ENCODE measurements at regions not wholly inside any gene's neighbourhood (a gene's known extent, or its start where the extent isn't known, plus 50 kb on each side); places are given as distances from the start of the nearest gene placed in this dataset.
A peak's percentile ranks its signal among the peaks of the same experiment; 100 is the strongest.

GRCh38 chr5:74064911-74065310 is 438.9 kb downstream of the ARHGEF28 start:
- Histone ChIP-seq H4K20me1 (ENCODE audit: insufficient read depth) (no peaks in the 10 kb centered on the region), H3K4me1 (ENCODE audit: control insufficient read depth in 1 of 2, insufficient read depth in 2 of 2, low read length in 2 of 2) (peaks cover 19 to 23% of the 10 kb centered on the region in 2 experiments), H3K27me3 (ENCODE audit: insufficient read depth, low read length) (no peaks in the 10 kb centered on the region), H3K9ac (ENCODE audit: low read length) (no peak overlapping the region), H2AFZ (ENCODE audit: low read depth, low read length, poor library complexity, severe bottlenecking) (no peak overlapping the region), H3K4me3 (replicated peaks in 1 of 2; ENCODE audit: low read depth in 1 of 2, low read length in 2 of 2) (no peak overlapping the region), H3K79me2 (ENCODE audit: insufficient read depth, low read length) (no peaks in the 10 kb centered on the region), H3K36me3 (ENCODE audit: control insufficient read depth in 1 of 2, insufficient read depth in 2 of 2, low read length in 2 of 2) (no peaks in the 10 kb centered on the region), H3K9me3 (ENCODE audit: control insufficient read depth in 1 of 2, insufficient read depth in 1 of 2, low read depth in 1 of 2, low read length in 2 of 2) (no peaks in the 10 kb centered on the region), H3K4me2 (ENCODE audit: low read length) (no peak overlapping the region), H3K9me2 (ENCODE audit: insufficient read depth) (no peaks in the 10 kb centered on the region), H3K27ac (ENCODE audit: low read depth, low read length) (no peak overlapping the region)
- CTCF ChIA-PET = no interaction called here
- TF ChIP-seq SRF (IDR thresholded peaks at IDR 0.05; ENCODE audit: low read depth) (no peak), EZH2phosphoT487 (IDR thresholded peaks at IDR 0.05; ENCODE audit: borderline replicate concordance) (no peak), YY1 (IDR thresholded peaks at IDR 0.05; ENCODE audit: extremely low read depth, insufficient replicate concordance, low read depth, low read length) (no peak), CEBPB (IDR thresholded peaks at IDR 0.05; ENCODE audit: low read depth) (no peak), CBX3 (IDR thresholded peaks at IDR 0.05; ENCODE audit: low read depth) (no peak)
- TF ChIP-seq, protein P1, sequence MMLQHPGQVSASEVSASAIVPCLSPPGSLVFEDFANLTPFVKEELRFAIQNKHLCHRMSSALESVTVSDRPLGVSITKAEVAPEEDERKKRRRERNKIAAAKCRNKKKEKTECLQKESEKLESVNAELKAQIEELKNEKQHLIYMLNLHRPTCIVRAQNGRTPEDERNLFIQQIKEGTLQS (IDR thresholded peaks at IDR 0.05) = no peak
- TF ChIP-seq, protein P2, sequence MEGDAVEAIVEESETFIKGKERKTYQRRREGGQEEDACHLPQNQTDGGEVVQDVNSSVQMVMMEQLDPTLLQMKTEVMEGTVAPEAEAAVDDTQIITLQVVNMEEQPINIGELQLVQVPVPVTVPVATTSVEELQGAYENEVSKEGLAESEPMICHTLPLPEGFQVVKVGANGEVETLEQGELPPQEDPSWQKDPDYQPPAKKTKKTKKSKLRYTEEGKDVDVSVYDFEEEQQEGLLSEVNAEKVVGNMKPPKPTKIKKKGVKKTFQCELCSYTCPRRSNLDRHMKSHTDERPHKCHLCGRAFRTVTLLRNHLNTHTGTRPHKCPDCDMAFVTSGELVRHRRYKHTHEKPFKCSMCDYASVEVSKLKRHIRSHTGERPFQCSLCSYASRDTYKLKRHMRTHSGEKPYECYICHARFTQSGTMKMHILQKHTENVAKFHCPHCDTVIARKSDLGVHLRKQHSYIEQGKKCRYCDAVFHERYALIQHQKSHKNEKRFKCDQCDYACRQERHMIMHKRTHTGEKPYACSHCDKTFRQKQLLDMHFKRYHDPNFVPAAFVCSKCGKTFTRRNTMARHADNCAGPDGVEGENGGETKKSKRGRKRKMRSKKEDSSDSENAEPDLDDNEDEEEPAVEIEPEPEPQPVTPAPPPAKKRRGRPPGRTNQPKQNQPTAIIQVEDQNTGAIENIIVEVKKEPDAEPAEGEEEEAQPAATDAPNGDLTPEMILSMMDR (IDR thresholded peaks at IDR 0.05 in 2 of 3, conservative IDR thresholded peaks at IDR 0.05 in 1 of 3; ENCODE audit: borderline replicate concordance in 1 of 3, insufficient read depth in 1 of 3, low read depth in 2 of 3, low read length in 2 of 3) = no peak
- DNase-seq (ENCODE audit: low read depth, low spot score) (no peak), ATAC-seq (no peak)
- POLR2A ChIA-PET = no interaction called here
- RAD21 ChIA-PET (ENCODE audit: low non-redundant PET in 1 of 2, low total read pairs in 2 of 2, uncharacterized antibody in 2 of 2, unreplicated experiment in 2 of 2) = no interaction called here
- intact Hi-C loops (cut with micrococcal nuclease) = no loop called here
- BruUV-seq (replicated peaks) = no TSS peak

GRCh38 chr5:74064225-74064624 is 438.2 kb downstream of the ARHGEF28 start:
- Histone ChIP-seq H3K36me3 (ENCODE audit: control insufficient read depth in 1 of 2, insufficient read depth in 2 of 2, low read length in 2 of 2) (no peaks in the 10 kb centered on the region), H3K79me2 (ENCODE audit: insufficient read depth, low read length) (no peaks in the 10 kb centered on the region), H3K27me3 (ENCODE audit: insufficient read depth, low read length) (no peaks in the 10 kb centered on the region), H3K9ac (ENCODE audit: low read length) (no peak overlapping the region), H3K4me2 (ENCODE audit: low read length) (peak overlapping the region; percentile 33; the same call in 1 of the 2 replicates), H4K20me1 (ENCODE audit: insufficient read depth) (no peaks in the 10 kb centered on the region), H3K27ac (ENCODE audit: low read depth, low read length) (no peak overlapping the region), H3K9me3 (ENCODE audit: control insufficient read depth in 1 of 2, insufficient read depth in 1 of 2, low read depth in 1 of 2, low read length in 2 of 2) (no peaks in the 10 kb centered on the region), H3K9me2 (ENCODE audit: insufficient read depth) (no peaks in the 10 kb centered on the region), H3K4me1 (ENCODE audit: control insufficient read depth in 1 of 2, insufficient read depth in 2 of 2, low read length in 2 of 2) (peaks cover 19 to 23% of the 10 kb centered on the region in 2 experiments), H2AFZ (ENCODE audit: low read depth, low read length, poor library complexity, severe bottlenecking) (no peak overlapping the region), H3K4me3 (replicated peaks in 1 of 2; ENCODE audit: low read depth in 1 of 2, low read length in 2 of 2) (no peak overlapping the region)
- RAD21 ChIA-PET (ENCODE audit: low non-redundant PET in 1 of 2, low total read pairs in 2 of 2, uncharacterized antibody in 2 of 2, unreplicated experiment in 2 of 2) = no interaction called here
- intact Hi-C loops (cut with micrococcal nuclease) = no loop called here
- CTCF ChIA-PET = no interaction called here
- POLR2A ChIA-PET = no interaction called here
- no TSS peak for BruUV-seq (replicated peaks)
- DNase-seq (ENCODE audit: low read depth, low spot score) (no peak), ATAC-seq (no peak)
- TF ChIP-seq, protein P2 (IDR thresholded peaks at IDR 0.05 in 2 of 3, conservative IDR thresholded peaks at IDR 0.05 in 1 of 3; ENCODE audit: borderline replicate concordance in 1 of 3, insufficient read depth in 1 of 3, low read depth in 2 of 3, low read length in 2 of 3) = no peak
- TF ChIP-seq, protein P1 (IDR thresholded peaks at IDR 0.05) = no peak
- TF ChIP-seq CBX3 (IDR thresholded peaks at IDR 0.05; ENCODE audit: low read depth) = no peak
- no peak for TF ChIP-seq POLR2A (IDR thresholded peaks at IDR 0.05; ENCODE audit: borderline replicate concordance, extremely low read depth, insufficient read depth, insufficient read length)
- TF ChIP-seq SRF (IDR thresholded peaks at IDR 0.05; ENCODE audit: low read depth) = no peak
- TF ChIP-seq, protein P3, sequence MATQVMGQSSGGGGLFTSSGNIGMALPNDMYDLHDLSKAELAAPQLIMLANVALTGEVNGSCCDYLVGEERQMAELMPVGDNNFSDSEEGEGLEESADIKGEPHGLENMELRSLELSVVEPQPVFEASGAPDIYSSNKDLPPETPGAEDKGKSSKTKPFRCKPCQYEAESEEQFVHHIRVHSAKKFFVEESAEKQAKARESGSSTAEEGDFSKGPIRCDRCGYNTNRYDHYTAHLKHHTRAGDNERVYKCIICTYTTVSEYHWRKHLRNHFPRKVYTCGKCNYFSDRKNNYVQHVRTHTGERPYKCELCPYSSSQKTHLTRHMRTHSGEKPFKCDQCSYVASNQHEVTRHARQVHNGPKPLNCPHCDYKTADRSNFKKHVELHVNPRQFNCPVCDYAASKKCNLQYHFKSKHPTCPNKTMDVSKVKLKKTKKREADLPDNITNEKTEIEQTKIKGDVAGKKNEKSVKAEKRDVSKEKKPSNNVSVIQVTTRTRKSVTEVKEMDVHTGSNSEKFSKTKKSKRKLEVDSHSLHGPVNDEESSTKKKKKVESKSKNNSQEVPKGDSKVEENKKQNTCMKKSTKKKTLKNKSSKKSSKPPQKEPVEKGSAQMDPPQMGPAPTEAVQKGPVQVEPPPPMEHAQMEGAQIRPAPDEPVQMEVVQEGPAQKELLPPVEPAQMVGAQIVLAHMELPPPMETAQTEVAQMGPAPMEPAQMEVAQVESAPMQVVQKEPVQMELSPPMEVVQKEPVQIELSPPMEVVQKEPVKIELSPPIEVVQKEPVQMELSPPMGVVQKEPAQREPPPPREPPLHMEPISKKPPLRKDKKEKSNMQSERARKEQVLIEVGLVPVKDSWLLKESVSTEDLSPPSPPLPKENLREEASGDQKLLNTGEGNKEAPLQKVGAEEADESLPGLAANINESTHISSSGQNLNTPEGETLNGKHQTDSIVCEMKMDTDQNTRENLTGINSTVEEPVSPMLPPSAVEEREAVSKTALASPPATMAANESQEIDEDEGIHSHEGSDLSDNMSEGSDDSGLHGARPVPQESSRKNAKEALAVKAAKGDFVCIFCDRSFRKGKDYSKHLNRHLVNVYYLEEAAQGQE (IDR thresholded peaks at IDR 0.05; ENCODE audit: low read depth) = no peak
